H1 (cell line): ENCODE measurements at regions not wholly inside any gene's neighbourhood (a gene's known extent, or its start where the extent isn't known, plus 50 kb on each side); places are given as distances from the start of the nearest gene placed in this dataset.

ENCODE experiments used
- CTCF ChIA-PET: fragments of 300-600 bp; sonication (Branson Sonifier 250); formaldehyde crosslinking; loops from one replicate; lab custom pipeline; 2021; ENCODE audit not compliant: partially characterized antibody; lab: Charles Lee
- POLR2A ChIA-PET: fragments of 300-600 bp; sonication (Branson Sonifier 250); formaldehyde crosslinking; loops from one replicate; lab custom pipeline; 2021; ENCODE audit warnings: inconsistent platforms; ENCODE audit not compliant: partially characterized antibody; lab: Charles Lee
- DNase-seq, 2 experiments: peaks; one replicate each; pipeline versions ENCODE4 v3.0.0 to v3.0.0-alpha.2; 2010 to 2022; ENCODE audit warnings: low spot score in 2 of 2, low read depth in 1 of 2, mixed read lengths in 1 of 2
- FAIRE-seq: peaks from 2 replicates; lab custom pipeline; 2011; peaks lifted over from hg19 to GRCh38; lab: Jason Lieb, UNC
- H2AFZ ChIP-seq: 2 replicates; pipeline ENCODE4 v1.8.1; 2012; ENCODE audit warnings: low read length, inconsistent platforms
- H2AK5ac ChIP-seq: 2 replicates; pipeline ENCODE4 v1.6.1; 2013; ENCODE audit warnings: low read depth, low read length
- H2BK120ac ChIP-seq: replicated peaks from 2 replicates; pipeline ENCODE3; 2013; ENCODE audit warnings: low read depth, low read length, inconsistent platforms
- H2BK12ac ChIP-seq: 2 replicates; pipeline ENCODE4 v1.6.1; 2013; ENCODE audit warnings: low read depth, low read length
- H2BK15ac ChIP-seq: 2 replicates; pipeline ENCODE4 v1.6.1; 2013; ENCODE audit warnings: low read length
- H2BK20ac ChIP-seq: 2 replicates; pipeline ENCODE4 v1.6.1; 2013; ENCODE audit warnings: low read length
- H2BK5ac ChIP-seq: 2 replicates; pipeline ENCODE4 v1.6.1; 2013; ENCODE audit warnings: low read depth, low read length
- H3K14ac ChIP-seq: 2 replicates; pipeline ENCODE4 v1.6.1; 2013; ENCODE audit warnings: inconsistent platforms; ENCODE audit not compliant: insufficient read length
- H3K18ac ChIP-seq: 2 replicates; pipeline ENCODE4 v1.6.1; 2013; ENCODE audit warnings: low read length; ENCODE audit errors: extremely low read depth
- H3K23ac ChIP-seq: 2 replicates; pipeline ENCODE4 v1.6.1; 2013; ENCODE audit warnings: inconsistent platforms; ENCODE audit not compliant: insufficient read length
- H3K23me2 ChIP-seq: 2 replicates; pipeline ENCODE4 v1.6.1; 2013; ENCODE audit warnings: low read depth, low read length
- H3K27ac ChIP-seq: 2 replicates; pipeline ENCODE4 v1.6.1; 2011; ENCODE audit warnings: low read depth, low read length, inconsistent platforms
- H3K27me3 ChIP-seq, 4 experiments: replicated peaks in 1 of 4; 1 replicate in 1 of 4; 2 replicates in 3 of 4; pipeline versions ENCODE4 v1.6.1 to v1.8.1; 2011 to 2013; ENCODE audit warnings: low read length in 3 of 4, mild to moderate bottlenecking in 3 of 4, inconsistent platforms in 2 of 4, mixed read lengths in 2 of 4, moderate library complexity in 1 of 4; ENCODE audit not compliant: control insufficient read depth in 3 of 4, insufficient read depth in 3 of 4; ENCODE audit errors: extremely low read depth in 1 of 4
- H3K36me3 ChIP-seq, 4 experiments: 2 replicates each; pipeline versions ENCODE4 v1.6.1 to v1.8.1; 2011 to 2013; ENCODE audit warnings: mild to moderate bottlenecking in 4 of 4, low read length in 3 of 4, moderate library complexity in 2 of 4, control low read depth in 1 of 4, inconsistent platforms in 1 of 4; ENCODE audit not compliant: insufficient read depth in 4 of 4, control insufficient read depth in 2 of 4
- H3K4ac ChIP-seq: replicated peaks from 2 replicates; pipeline ENCODE3; 2013; ENCODE audit warnings: low read length, low read depth, mixed read lengths, inconsistent platforms; ENCODE audit not compliant: insufficient read length
- H3K4me1 ChIP-seq, 4 experiments: replicated peaks in 1 of 4; 1 replicate in 1 of 4; 2 replicates in 3 of 4; pipeline versions ENCODE4 v1.6.1 to v1.8.1; 2011 to 2013; ENCODE audit warnings: low read length in 3 of 4, inconsistent platforms in 2 of 4, mixed read lengths in 1 of 4; ENCODE audit not compliant: insufficient read depth in 4 of 4, control insufficient read depth in 3 of 4
- H3K4me2 ChIP-seq, 2 experiments: 2 replicates each; pipeline versions ENCODE4 v1.6.1 to v1.8.1; 2011 to 2013; ENCODE audit warnings: low read depth in 2 of 2, low read length in 2 of 2, control low read depth in 1 of 2, inconsistent platforms in 1 of 2, mild to moderate bottlenecking in 1 of 2; ENCODE audit not compliant: insufficient read depth in 1 of 2
- H3K4me3 ChIP-seq, 4 experiments: fragments of 200-600, 300-600 bp in 1 of 4; sonication (generic), shearing (Covaris generic), sonication (Bioruptor Twin) in 1 of 4; 2 replicates each; pipeline versions ENCODE4 v1.5.1 to v1.8.1; 2011 to 2016; ENCODE audit warnings: low read length in 4 of 4, low read depth in 3 of 4, control low read depth in 2 of 4, inconsistent platforms in 2 of 4, mild to moderate bottlenecking in 2 of 4, mixed read lengths in 1 of 4, moderate library complexity in 1 of 4; ENCODE audit not compliant: insufficient read depth in 2 of 4; ENCODE audit errors: extremely low read depth in 1 of 4
- H3K56ac ChIP-seq: replicated peaks from 2 replicates; pipeline ENCODE3; 2013; ENCODE audit warnings: low read depth, mild to moderate bottlenecking, mixed read lengths, low read length, inconsistent platforms; ENCODE audit not compliant: insufficient read length
- H3K79me1 ChIP-seq: 2 replicates; pipeline ENCODE4 v1.6.1; 2013; ENCODE audit warnings: low read depth, low read length, control low read depth
- H3K79me2 ChIP-seq, 2 experiments: 2 replicates each; pipeline versions ENCODE4 v1.6.1 to v1.8.1; 2012 to 2013; ENCODE audit warnings: low read length in 2 of 2, mild to moderate bottlenecking in 2 of 2, inconsistent platforms in 1 of 2; ENCODE audit not compliant: insufficient read depth in 2 of 2, control insufficient read depth in 1 of 2
- H3K9ac ChIP-seq, 4 experiments: replicated peaks in 1 of 4; 1 replicate in 1 of 4; 2 replicates in 3 of 4; pipeline versions ENCODE4 v1.6.1 to v1.8.1; 2011 to 2013; ENCODE audit warnings: low read depth in 3 of 4, low read length in 3 of 4, control low read depth in 2 of 4, mild to moderate bottlenecking in 2 of 4, moderate library complexity in 2 of 4, inconsistent platforms in 1 of 4; ENCODE audit errors: extremely low read depth in 1 of 4
- H3K9me3 ChIP-seq, 2 experiments: 2 replicates each; pipeline versions ENCODE4 v1.6.1 to v1.8.1; 2012 to 2013; ENCODE audit warnings: mild to moderate bottlenecking in 2 of 2, moderate library complexity in 2 of 2, control low read depth in 1 of 2, inconsistent platforms in 1 of 2, low read depth in 1 of 2, low read length in 1 of 2, mixed read lengths in 1 of 2; ENCODE audit not compliant: insufficient read depth in 2 of 2
- H4K20me1 ChIP-seq, 2 experiments: replicated peaks in 1 of 2; 2 replicates each; pipeline versions ENCODE3 to v1.8.1; 2011 to 2013; ENCODE audit warnings: inconsistent platforms in 2 of 2, low read length in 2 of 2, mild to moderate bottlenecking in 1 of 2; ENCODE audit not compliant: insufficient read depth in 2 of 2, control insufficient read depth in 1 of 2
- H4K5ac ChIP-seq: 2 replicates; pipeline ENCODE4 v1.6.1; 2013; ENCODE audit warnings: low read length, low read depth, mixed read lengths, inconsistent platforms; ENCODE audit not compliant: insufficient read length
- H4K8ac ChIP-seq: 2 replicates; pipeline ENCODE4 v1.8.0; 2013; ENCODE audit warnings: mild to moderate bottlenecking, moderate library complexity, low read length, inconsistent platforms; ENCODE audit not compliant: insufficient read depth; ENCODE audit errors: extremely low read depth
- H4K91ac ChIP-seq: replicated peaks from 2 replicates; pipeline ENCODE3; 2013; ENCODE audit warnings: low read length, mixed read lengths, inconsistent platforms; ENCODE audit not compliant: insufficient read length
- CBX8 ChIP-seq: fragments of 300-800, 300-1000 bp; sonication (generic); IDR thresholded peaks from 2 replicates; pipeline ENCODE4 v1.7.1; 2016; ENCODE audit warnings: low read depth, low read length, borderline replicate concordance
- HDAC2 ChIP-seq, 2 experiments: fragments of 300-600 bp in 1 of 2; sonication (generic) in 1 of 2; IDR thresholded peaks; 2 replicates each; pipeline ENCODE4 v1.6.1; 2011 to 2012; ENCODE audit warnings: low read depth in 2 of 2, low read length in 2 of 2, mild to moderate bottlenecking in 2 of 2, moderate library complexity in 2 of 2, borderline replicate concordance in 1 of 2, inconsistent platforms in 1 of 2
- HDAC6 ChIP-seq: IDR thresholded peaks from one replicate; pipeline ENCODE4 v1.7.1; 2012; ENCODE audit warnings: low read depth, mild to moderate bottlenecking, inconsistent platforms, low read length, moderate library complexity
- KDM5A ChIP-seq: fragments of 200-600 bp; IDR thresholded peaks from 2 replicates; pipeline ENCODE4 v1.7.1; 2012; ENCODE audit warnings: mild to moderate bottlenecking, low read length, inconsistent platforms, mixed read lengths
- PHF8 ChIP-seq: fragments of 200-600 bp; sonication (generic); conservative IDR thresholded peaks from 2 replicates; pipeline ENCODE4 v1.7.1; 2012; ENCODE audit warnings: low read depth, mild to moderate bottlenecking, inconsistent platforms, low read length, moderate library complexity
- SP1 ChIP-seq: IDR thresholded peaks from 2 replicates; pipeline ENCODE4 v1.6.1; 2011; ENCODE audit warnings: low read depth, low read length
- SP2 ChIP-seq: IDR thresholded peaks from 2 replicates; pipeline ENCODE4 v1.6.1; 2012; ENCODE audit warnings: mild to moderate bottlenecking, low read length, inconsistent platforms
- SP4 ChIP-seq: IDR thresholded peaks from 2 replicates; pipeline ENCODE4 v1.6.1; 2012; ENCODE audit warnings: low read length, inconsistent platforms
- TAF1 ChIP-seq: IDR thresholded peaks from 2 replicates; pipeline ENCODE4 v1.6.1; 2011; ENCODE audit warnings: mild to moderate bottlenecking, low read depth, low read length
- TEAD4 ChIP-seq: IDR thresholded peaks from 2 replicates; pipeline ENCODE4 v1.6.1; 2012; ENCODE audit warnings: low read depth, low read length, inconsistent platforms, mixed read lengths
- ZNF274 ChIP-seq: IDR thresholded peaks from 2 replicates; pipeline ENCODE4 v1.7.0; 2012; ENCODE audit warnings: low read length, borderline replicate concordance; ENCODE audit errors: extremely low read depth
- WGBS, 2 experiments: shearing (Covaris generic) in 1 of 2; methylation state at CpG; one replicate each; pipeline versions ENCODE4 v1.1.6 to v1.1.7; 2013 to 2015; ENCODE audit warnings: low lambda C conversion rate in 2 of 2, mixed read lengths in 2 of 2, inconsistent platforms in 1 of 2, low coverage in 1 of 2, missing lambda C conversion rate in 1 of 2; ENCODE audit not compliant: insufficient replicate concordance in 2 of 2, insufficient coverage in 1 of 2, insufficient read length in 1 of 2; ENCODE audit errors: extremely low coverage in 1 of 2, missing lambda C conversion rate in 1 of 2; 5-methylcytosine and 5-hydroxymethylcytosine counted together
- TF ChIP-seq, protein P1 (sequence below): IDR thresholded peaks from 2 replicates; pipeline ENCODE4 v1.6.1; 2012; ENCODE audit warnings: inconsistent platforms
- TF ChIP-seq, protein P2 (sequence below): IDR thresholded peaks from 2 replicates; pipeline ENCODE4 v1.6.1; 2011; ENCODE audit warnings: low read depth, mild to moderate bottlenecking, low read length; ENCODE audit not compliant: insufficient read depth

DNA sequence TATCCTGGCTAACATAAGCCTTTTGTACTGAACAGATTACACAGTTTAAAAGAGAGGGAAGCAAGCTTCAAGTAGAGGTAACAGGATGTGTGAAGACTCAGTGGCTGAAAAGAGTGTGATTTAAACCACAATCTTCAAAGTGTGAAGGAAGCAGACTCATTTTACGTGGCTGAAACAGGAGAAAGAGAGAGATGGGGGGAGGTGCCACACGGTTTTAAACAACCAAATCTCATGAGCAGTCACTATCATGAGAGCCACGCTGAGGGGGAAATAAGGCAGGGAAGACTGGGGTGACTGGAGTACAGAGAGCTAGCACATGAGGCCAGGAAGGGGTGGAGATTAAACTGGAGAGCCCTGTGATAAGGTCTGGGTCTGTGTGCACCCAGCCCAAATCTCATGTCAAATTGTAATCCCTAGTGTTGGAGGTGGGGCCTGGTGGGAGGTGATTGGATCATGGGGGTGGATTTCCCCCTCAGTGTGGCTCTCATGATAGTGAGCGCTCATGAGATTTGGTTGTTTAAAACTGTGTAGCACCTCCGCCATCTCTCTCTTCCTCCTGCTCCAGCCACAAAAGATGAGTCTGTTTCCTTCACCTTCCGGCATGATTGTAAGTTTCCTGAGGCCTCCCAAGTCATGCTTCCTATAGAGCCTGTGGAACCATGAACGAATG is 318.6 kb upstream of the CD180 start:
- no peak overlapping the region for H2BK5ac ChIP-seq
- no peak overlapping the region for H3K14ac ChIP-seq
- H4K20me1 ChIP-seq, result no peaks in the 10 kb centered on the region
- H3K4ac ChIP-seq, result no peak overlapping the region
- H4K8ac ChIP-seq, result no peak overlapping the region
- H2BK20ac ChIP-seq, result no peak overlapping the region
- CTCF ChIA-PET, result no interaction called here
- H2AK5ac ChIP-seq, result no peak overlapping the region
- no peaks in the 10 kb centered on the region for H3K79me2 ChIP-seq
- no peak overlapping the region for H3K18ac ChIP-seq
- no peak overlapping the region for H4K91ac ChIP-seq
- H3K27ac ChIP-seq, result no peak overlapping the region
- DNase-seq, result no peak
- no peak overlapping the region for H3K4me3 ChIP-seq
- H3K23me2 ChIP-seq, result no peaks in the 10 kb centered on the region
- no peaks in the 10 kb centered on the region for H3K4me1 ChIP-seq
- H3K36me3 ChIP-seq, result no peaks in the 10 kb centered on the region
- no peaks in the 10 kb centered on the region for H3K79me1 ChIP-seq
- H4K5ac ChIP-seq, result no peak overlapping the region
- H3K4me2 ChIP-seq, result no peak overlapping the region
- 92% methylated on average over 7 of the region's 7 CpGs; no CpG with 5 or more reads in 1 of the 2 experiments for WGBS, 2 experiments
- H2BK120ac ChIP-seq, result no peak overlapping the region
- H3K23ac ChIP-seq, result no peak overlapping the region
- no peaks in the 10 kb centered on the region for H3K9me3 ChIP-seq
- H3K27me3 ChIP-seq, result no peaks in the 10 kb centered on the region
- no peak overlapping the region for H3K9ac ChIP-seq
- no peak for FAIRE-seq
- H2AFZ ChIP-seq, result 0 out of 2 replicates have a peak overlapping the region, but pooled peaks have one; percentile 51
- H3K56ac ChIP-seq, result no peak overlapping the region
- no peak overlapping the region for H2BK15ac ChIP-seq
- H2BK12ac ChIP-seq, result no peak overlapping the region
- POLR2A ChIA-PET, result no interaction called here
- TF ChIP-seq HDAC6 (no peak), TAF1 (no peak), TEAD4 (no peak), HDAC2 (IDR thresholded peaks at IDR 0.05; ENCODE audit: borderline replicate concordance in 1 of 2, low read depth in 2 of 2, low read length in 2 of 2) (no peak), ZNF274 (no peak), CBX8 (no peak), SP1 (no peak), SP2 (no peak), PHF8 (no peak), SP4 (no peak), KDM5A (no peak)
- TF ChIP-seq, protein P1, sequence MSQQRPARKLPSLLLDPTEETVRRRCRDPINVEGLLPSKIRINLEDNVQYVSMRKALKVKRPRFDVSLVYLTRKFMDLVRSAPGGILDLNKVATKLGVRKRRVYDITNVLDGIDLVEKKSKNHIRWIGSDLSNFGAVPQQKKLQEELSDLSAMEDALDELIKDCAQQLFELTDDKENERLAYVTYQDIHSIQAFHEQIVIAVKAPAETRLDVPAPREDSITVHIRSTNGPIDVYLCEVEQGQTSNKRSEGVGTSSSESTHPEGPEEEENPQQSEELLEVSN, result no peak
- TF ChIP-seq, protein P2, sequence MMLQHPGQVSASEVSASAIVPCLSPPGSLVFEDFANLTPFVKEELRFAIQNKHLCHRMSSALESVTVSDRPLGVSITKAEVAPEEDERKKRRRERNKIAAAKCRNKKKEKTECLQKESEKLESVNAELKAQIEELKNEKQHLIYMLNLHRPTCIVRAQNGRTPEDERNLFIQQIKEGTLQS, result no peak
